Left ventricle myocardium superior (tissue), 1 donor: ENCODE measurements at regions not wholly inside any gene's neighbourhood (a gene's known extent, or its start where the extent isn't known, plus 50 kb on each side); places are given as distances from the start of the nearest gene placed in this dataset.

ENCODE experiments used
- ATAC-seq: fragments of 200-7000 bp; cut with Tn5 transposase; one replicate; pipeline ENCODE4 v1.9.1; 2020; ENCODE audit warnings: mild to moderate bottlenecking, moderate library complexity
- DNase-seq: peaks from one replicate; pipeline ENCODE4 v3.0.0-alpha.2; 2020
- intact Hi-C: fragments of 100-400 bp; cut with micrococcal nuclease; formaldehyde crosslinking; loops from one replicate; pipeline ENCODE4 v1.11.0; 2022
- donor health status: DM: no; HTN: yes; CAD: no; lungs with severe emphysema.

DNA sequence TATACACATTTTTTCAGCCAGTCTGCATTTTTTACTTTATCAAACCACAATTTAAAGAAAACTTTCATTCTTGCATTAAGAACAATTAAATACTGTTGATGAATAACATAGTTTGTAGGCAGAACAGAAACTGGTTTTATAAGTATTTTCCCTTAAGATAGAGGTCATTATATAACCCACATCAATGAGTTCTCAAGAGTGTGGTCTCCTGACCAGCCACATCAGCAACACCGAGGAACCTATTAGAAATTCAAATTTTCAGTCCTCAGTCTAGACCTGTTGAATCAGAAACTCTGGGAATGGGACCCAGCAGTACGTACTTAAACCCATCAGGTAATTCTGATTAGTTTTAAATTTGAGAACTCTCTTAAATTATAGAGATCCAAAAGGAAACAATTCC is 299.6 kb upstream of the ARSJ start:
- intact Hi-C loops, result no loop called here
- ATAC-seq (no peak), DNase-seq (no peak)

DNA sequence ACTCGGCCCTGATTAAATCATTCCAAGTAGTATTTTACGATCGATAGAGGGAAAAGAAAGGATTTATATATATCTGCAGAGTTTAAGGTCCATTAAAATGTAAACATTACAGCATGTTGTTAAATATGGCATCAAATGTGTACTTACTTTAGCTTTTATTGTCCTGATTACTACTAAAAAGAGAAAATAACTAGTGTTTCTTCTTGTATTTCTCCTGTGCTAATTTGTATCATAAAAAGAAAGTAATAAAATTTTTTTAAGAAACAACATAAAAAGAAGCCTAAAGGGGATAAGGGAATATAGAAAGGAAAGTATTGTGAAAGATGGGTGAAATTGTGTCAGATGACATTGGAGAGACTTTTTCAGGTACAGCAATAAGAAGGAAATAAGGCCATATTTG is 300.3 kb upstream of the ARSJ start:
- intact Hi-C loops, result no loop called here
- DNase-seq (no peak), ATAC-seq (no peak)

DNA sequence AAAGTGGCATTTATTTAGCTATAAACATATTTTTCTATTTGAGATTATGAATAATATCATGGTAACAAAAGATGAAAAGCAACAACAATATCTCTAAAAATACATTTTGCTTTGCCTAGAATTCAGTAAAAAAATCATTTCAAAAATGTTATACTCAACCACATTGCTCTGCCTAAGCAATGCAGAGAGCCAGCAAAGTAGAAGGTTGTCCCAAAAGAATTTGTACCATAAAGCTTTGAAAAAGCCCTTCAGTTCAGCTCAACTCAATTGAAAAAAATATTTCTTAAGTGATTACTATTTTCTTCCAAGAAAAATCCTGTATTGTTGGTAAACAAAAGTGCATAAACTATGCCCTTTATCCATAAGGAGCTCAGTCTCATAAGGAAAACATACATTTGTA is 301.2 kb upstream of the ARSJ start:
- DNase-seq, result no peak
- intact Hi-C loops, result no loop called here
- ATAC-seq, result no peak

DNA sequence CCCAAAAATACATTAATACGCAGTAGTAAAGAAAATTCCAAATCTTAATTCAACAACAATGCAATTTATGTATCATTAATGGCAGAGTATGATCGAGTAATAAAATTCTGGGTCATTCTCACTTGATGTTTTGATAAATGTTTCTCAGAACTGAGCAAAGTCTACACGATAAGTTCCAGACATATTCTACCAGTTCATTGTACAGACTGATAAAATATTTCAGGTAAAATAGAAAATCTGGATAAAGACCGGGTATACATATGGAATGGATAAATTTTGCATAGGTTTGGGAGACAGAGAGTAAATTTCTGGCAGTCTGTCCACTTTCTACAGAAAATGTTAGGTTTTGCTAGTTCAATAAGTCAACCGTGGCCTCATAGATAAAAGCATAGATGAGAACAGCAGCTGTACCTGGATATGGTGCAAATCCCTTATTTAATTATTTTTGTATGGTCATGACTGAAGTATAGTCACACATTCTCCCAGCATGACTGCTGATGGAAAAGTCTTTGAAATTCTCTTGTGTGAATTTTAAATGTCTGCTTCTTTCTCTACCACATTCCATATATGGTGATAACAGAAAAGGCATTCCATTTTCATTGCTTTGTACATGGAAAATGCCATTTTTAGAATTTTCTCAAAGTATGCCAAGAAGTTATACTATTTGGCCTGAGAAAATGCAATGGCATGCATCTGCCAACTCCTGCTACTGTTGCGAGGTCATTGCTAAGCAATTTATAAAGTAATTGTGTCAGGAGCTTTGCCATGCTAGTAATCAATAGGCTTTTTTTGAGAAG is 301.9 kb upstream of the ARSJ start:
- ATAC-seq, result no peak
- intact Hi-C loops, result no loop called here
- DNase-seq, result no peak

DNA sequence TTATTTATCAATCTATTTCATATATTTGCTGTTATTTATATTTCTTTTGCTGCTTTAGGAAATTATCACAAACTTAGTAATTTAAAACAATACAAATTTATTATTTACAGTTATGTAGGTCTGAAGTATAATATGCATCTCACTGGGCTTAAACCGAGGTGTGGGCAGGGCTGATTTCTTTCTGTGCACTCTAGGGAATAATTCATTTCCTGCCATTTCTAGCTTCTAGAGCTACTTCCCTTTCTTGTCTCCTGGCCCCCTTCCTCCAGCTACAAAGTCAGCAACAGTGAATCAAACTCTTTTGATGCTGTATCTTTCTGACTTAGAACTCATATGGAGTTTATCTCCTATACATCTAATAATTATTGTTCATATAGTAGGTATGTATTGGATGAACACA is 303.5 kb upstream of the ARSJ start:
- ATAC-seq, result no peak
- intact Hi-C loops, result no loop called here
- DNase-seq, result no peak

DNA sequence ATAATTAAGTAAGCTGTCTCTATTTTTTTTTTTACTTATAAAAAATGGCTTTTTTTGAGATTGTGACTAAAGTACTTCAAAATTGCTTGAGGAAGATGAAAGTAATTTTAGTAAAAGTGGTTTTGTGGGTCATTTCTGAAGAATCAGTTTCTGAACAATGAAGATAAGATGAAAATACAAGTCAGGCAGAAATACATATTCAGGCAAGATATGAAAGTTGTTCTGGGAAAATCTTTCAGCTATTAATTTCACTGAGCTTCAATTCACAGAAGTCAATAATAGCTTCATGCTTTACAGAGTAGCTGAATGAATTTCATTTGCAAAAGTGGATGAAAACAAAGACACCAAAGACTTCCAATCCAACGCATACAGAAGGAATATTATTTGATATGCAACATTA is 305.2 kb upstream of the ARSJ start:
- intact Hi-C loops, result no loop called here
- ATAC-seq (no peak), DNase-seq (no peak)

DNA sequence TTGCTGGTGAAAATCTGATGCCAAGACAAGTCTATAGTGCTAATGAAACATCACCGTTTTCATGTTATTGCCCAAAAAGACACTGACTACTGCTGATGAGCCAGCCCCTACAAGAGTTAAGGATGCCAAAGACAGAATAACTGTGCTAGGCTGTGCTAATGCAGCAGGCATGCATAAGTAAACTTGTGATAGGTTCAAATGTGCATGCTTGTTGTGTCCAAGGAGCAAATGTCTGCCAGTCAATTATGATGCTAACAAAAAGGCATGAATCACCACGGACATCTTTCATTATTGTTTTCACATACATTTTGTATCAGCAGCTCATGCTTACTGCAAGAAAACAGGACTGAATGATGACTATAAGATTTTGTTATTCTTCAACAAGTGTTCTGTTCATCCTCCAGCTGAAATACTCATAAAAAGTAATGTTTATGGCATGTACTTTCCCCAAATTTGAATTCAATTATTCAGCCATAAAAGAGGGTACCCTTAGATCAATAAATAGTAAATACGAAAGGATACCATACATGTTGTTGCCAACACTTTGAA is 306.9 kb upstream of the ARSJ start:
- intact Hi-C loops, result no loop called here
- ATAC-seq, result no peak
- DNase-seq, result no peak

DNA sequence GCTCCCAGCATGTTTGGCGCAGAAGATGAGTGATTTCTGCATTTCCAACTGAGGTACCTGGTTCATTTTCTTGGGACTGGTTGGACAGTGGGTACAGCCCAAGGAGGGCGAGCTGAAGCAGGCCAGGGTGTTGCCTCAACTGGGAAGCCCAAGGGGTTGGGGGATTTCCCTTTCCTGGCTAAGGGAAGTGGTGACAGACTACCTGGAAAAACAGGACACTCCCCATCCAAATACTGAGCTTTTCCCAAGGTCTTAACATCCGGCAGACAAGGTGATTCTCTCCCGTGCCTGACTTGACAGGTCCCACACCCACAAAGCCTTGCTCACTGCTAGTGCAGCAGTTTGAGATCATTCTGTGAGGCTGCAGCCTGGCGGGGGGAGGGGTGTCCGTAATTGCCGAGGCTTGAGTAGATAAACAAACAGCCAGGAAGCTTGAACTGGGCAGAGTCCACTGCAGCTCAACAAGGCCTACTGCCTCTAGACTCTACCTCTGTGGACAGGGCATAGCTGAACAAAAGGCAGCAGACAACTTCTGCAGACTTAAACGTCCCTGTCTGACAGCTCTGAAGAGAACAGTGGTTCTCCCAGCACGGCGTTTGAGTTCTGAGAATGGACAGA is 307.7 kb upstream of the ARSJ start:
- DNase-seq, result no peak
- intact Hi-C loops, result no loop called here
- ATAC-seq, result no peak

DNA sequence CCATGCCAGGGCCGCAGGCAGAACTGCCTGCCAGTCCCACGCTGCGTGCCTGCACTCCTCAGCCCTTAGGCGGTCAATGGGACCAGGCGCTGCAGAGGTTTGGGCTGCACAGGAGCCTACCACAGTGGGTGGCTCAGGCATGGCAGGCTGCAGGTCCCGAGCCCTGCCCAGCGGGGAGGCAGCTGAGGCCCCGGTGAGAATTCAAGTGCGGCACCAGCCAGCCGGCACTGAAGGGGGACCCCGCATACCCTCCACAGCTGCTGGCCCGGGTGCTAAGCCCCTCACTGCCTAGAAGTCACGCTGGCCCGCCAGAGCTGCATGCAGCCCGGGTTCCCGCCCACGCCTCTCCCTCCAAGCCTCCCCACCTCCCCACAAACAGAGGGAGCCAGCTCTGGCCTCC is 302.5 kb upstream of the UGT8 start:
- intact Hi-C loops, result no loop called here
- ATAC-seq (no peak), DNase-seq (no peak)

DNA sequence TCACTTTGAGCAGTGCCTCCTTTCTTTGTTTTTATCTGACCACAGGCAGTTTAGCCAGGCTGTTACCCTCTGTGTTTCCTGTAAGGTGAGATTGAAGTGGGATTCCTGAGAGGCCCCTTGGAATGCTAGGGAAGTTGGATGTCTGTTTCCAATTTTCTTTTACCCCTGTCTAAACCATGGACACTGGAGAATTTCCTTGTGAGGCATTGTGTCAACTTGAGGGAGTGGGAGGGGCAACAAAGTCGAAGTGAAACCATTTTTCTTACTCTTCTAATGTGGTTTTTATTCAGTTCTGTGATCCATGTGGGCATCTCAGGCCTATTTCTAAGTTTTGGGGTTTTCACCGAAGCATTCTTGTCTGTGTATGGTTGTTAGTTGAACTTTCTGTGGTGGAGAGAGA is 296.1 kb upstream of the UGT8 start:
- DNase-seq (no peak), ATAC-seq (no peak)
- intact Hi-C loops, result no loop called here

DNA sequence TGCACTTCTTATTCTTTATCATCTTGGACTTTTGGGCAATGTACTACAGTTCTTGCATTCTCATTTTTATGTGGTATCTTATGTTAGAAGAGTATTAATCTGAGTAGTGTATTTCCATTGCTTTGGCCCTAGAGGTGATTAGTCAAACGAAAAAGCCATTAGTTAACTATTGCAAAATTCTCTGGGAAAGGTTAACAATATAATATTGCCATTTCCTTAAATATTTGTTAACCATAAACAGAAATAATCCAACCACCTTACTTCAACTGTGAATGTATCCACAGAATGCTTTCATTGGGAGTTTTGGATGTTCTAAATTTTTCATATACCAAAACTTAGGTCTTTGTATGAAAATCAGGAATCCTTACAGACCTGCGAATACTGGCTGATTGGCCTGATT is 294.6 kb upstream of the UGT8 start:
- intact Hi-C loops, result no loop called here
- ATAC-seq (no peak), DNase-seq (no peak)

DNA sequence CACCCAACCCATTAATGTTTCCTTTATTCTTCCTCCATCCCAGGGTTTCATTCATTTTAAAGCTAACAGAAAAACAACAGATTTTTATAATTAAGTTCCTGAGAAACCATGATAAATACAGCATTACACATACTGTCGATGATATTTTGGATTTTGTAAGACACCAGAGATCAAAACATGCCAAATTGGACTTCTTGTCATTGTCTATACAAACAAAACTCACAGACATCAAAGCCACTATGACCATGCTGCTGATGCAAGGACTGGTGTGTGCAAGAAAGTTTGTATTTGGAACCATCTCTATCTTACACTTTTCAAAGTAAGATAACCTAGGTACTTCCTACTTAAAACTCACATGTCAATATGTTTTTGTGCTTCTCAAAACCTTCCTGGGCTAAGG is 294.0 kb upstream of the UGT8 start:
- intact Hi-C loops, result no loop called here
- no peak for DNase-seq
- ATAC-seq, result no peak

DNA sequence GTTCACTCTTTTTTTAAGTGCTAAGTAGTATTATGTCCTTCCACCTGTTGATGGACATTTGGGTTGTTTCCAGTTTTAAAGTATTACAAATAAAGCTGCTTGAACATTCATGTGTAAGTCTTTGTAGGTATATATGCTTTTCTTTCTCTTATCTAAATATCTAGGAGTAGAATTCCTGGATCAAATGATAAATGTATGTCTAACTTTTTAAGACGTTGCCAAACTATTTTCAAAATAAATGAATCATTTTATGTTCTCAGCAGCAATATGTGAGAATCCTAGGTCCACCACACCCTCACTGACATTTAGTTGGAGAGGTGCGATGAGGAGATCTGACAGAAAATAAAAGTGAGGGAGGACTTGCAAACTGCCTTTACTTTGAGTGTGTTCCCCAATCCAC is 291.7 kb upstream of the UGT8 start:
- no peak for ATAC-seq
- no peak for DNase-seq
- intact Hi-C loops, result no loop called here

DNA sequence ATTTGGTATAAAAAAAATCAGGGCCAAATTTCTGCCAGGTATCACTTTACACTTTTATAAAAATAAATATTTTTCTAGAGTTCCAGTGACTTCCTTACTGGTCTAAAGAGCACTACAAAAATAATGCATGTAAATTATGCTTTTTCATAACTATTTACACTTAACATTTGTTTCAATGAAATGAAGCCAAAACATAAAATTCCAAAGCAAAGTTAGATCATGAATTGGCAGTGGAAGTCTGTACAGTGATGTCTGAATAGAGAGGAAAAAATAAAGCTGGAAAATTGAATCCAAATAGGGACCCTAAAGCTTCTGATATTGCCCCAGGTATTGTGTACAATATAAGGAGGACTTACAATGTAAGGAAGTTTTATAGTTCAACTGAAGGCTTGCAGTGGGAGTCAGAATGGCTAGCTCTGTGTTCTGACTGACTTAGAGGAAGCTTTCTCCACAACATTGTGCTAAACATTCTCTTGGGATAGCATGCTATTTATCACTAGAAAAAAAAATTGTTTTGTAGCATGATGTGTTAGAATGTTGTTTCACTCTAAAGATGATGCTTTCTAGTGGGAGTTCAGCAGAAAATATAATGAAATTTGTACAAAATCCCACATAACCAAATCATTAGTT is 288.2 kb upstream of the UGT8 start:
- DNase-seq, result no peak
- ATAC-seq, result no peak
- intact Hi-C loops, result no loop called here

DNA sequence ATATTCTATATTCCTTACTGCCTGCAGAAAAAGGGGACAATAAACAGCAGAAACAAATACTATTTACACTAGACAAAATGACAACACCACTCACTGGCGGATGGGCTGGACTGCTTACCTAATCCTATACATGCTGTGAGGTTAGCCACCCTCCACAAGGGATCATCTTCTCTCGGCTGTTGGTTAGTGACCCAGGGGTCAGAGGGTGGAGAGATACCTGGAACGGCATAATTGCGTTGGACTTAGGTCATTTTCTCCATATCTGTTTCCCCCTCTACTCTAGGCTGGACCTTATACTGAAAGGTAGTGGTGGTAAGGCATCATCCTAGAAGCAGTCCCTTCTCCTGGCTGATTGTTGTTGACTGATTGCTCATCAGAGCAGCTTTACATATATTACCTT is 286.8 kb upstream of the UGT8 start:
- no peak for ATAC-seq
- intact Hi-C loops, result no loop called here
- no peak for DNase-seq

DNA sequence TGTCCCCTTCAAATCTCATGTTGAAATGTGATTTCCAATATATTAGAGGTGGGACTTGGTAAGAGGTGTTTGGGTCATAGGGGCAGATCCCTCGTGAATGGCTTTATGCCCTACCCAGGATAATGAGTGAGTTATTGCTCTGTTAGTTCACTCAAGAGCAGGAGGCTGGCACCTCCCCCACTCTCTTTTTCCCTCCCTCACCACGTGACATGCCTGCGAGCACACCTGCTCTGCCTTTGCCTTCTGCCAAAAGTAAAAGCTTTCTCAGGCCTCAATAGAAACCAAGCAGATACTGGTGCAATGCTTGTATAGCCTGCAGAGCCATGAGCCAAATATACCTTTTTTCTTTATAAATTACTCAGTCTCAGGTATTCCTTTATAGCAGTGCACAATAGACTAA is 286.3 kb upstream of the UGT8 start:
- intact Hi-C loops, result no loop called here
- no peak for DNase-seq
- ATAC-seq, result no peak

DNA sequence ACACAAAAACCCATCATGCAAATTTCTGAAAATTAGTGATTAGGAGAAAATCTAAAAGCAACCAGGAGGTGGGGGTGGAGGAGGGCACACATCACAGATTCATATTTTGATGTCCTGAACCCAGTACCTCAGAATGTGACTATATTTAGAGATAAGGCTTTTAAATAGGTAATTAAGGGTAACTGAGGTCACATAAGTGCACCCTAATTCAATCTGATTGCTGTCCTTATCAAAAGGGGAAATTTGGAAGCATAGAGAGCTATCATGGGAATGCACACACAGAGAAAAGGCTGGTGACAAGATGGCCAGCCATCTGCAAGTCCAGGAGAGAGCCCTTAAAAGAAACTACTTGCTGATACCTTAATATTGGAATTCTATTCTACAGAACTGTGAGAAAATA is 281.8 kb upstream of the UGT8 start:
- intact Hi-C loops, result no loop called here
- ATAC-seq (no peak), DNase-seq (no peak)

DNA sequence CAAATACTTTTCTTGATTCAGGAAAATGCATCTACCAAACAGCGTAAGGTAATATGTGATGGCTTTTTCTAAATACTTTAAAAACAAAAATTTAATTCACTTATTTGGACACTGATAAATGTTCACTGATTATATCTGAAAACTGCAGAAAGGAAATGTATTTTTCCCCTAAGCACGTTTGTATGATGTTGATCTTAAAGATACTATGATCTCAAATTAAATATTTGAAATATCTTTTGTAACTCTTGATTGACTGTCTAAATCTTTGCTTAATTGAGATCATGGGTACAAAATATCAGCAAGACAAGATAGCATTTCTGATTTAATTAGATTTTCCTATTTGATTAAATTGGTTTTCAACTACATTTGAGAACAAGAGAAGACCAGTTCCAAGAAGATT is 281.0 kb upstream of the UGT8 start:
- DNase-seq (no peak), ATAC-seq (no peak)
- intact Hi-C loops, result no loop called here

DNA sequence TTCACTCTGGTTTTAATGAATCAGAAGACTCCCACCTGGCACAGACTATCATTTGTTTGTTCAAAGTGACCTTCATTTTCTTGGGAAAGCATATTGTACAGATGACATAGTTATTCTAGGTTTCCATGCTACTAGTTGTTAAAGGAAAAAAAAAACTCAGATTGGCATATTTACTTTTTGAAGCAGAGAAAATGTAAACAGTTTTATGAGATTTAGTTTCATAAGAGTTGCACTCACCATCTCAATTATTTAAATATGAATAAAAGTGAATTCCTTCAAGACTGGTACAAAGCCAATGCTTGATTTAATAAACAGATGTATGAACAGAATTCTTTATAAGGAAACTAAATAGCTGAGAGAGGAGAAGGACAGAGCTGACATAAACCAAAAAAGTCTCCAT is 280.3 kb upstream of the UGT8 start:
- ATAC-seq (no peak), DNase-seq (no peak)
- intact Hi-C loops, result no loop called here

DNA sequence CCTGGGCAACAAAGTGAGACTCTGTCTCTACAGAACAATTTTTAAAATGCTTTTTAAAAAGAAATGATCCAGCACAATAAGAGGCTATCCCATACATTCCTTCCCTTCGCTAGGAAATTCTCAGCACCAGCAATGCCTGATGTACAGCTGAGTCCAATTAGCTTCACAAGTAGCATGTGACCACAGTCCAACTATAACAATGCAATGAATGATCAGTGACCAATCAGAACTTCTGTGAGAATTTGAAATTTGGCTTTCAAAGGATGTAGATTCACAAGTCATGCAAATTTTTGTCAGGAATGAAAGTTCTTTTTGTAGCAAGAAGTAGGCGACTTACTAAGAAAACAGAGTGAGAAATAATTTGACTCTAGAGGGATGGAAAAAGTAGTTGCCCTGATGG is 278.5 kb upstream of the UGT8 start:
- intact Hi-C loops, result no loop called here
- DNase-seq, result no peak
- no peak for ATAC-seq

DNA sequence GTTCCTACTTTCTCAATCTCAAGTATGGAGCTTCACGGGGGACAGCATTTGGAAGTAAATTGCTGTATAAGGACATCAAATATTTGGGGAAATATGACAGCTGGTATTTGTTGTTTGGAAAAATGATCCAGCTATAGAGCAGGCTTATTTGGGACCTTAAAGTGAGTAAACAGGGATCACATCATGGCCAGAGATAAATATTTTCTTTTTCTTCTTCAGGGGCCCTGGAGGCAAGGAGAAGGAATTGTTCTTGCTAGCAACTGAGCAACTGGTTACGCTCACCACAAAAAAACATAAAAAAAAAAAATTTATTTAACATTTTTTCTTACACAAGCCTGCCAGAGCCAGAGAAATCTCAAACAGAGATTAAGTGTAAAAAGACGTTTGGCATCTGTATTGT is 277.2 kb upstream of the UGT8 start:
- intact Hi-C loops, result no loop called here
- DNase-seq, result no peak

More for the DNA sequence above, 277.2 kb upstream of the UGT8 start:
- ATAC-seq, result no peak
